Body of pancreas (tissue), 4 donors: ENCODE measurements at regions not wholly inside any gene's neighbourhood (a gene's known extent, or its start where the extent isn't known, plus 50 kb on each side); places are given as distances from the start of the nearest gene placed in this dataset.

Experiments used
- POLR2A ChIP-seq, 3 donors: fragments of 450-650 bp; IDR thresholded peaks; one replicate each; pipeline ENCODE4 v1.6.1; 2016; ENCODE audit warnings: antibody characterized with exemption in 3 of 3, mild to moderate bottlenecking in 2 of 3
- TF ChIP-seq, protein P1 (sequence below), 7 experiments: fragments of 450-650 bp in 4 of 7; fragments of 200-600 bp in 3 of 7; sonication (generic) in 3 of 7; IDR thresholded peaks; one replicate each; pipeline ENCODE4 v1.5.1; 2016 to 2019; ENCODE audit warnings: antibody characterized with exemption in 7 of 7

DNA sequence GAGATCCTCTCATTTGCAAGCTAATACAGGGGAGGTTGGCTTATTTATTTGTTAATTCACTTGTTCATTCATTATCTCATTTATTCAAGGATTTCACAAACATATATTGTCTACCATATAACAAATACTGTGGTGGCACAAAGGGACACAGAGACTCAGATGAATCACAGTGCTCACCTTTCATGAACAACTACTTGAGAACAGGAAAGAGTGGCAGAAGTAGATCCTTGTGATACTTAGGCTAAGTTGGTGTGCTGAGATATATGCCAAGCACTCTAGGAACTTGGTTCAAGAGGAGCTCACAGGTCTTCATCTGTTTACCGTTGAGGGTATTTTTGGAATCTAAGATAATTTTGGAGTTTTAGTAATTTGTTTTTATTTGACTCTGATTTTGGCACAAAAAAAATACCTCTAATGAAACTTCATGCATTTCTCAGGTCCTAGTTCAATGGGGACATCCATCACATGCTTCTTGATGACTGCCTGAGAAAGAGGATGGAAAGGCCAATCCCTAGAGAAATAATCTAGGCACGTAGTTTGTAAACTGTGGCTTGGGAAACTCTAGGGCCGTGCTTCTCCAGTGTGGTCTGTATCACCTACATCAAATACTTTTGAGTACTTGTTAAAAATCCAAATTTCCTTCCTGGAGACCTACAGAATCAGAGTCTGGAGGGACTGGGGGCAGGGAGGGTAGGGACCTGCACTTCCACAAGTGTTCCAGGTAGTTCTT is 113.3 kb downstream of the OSTF1 start:
- TF ChIP-seq, protein P1, sequence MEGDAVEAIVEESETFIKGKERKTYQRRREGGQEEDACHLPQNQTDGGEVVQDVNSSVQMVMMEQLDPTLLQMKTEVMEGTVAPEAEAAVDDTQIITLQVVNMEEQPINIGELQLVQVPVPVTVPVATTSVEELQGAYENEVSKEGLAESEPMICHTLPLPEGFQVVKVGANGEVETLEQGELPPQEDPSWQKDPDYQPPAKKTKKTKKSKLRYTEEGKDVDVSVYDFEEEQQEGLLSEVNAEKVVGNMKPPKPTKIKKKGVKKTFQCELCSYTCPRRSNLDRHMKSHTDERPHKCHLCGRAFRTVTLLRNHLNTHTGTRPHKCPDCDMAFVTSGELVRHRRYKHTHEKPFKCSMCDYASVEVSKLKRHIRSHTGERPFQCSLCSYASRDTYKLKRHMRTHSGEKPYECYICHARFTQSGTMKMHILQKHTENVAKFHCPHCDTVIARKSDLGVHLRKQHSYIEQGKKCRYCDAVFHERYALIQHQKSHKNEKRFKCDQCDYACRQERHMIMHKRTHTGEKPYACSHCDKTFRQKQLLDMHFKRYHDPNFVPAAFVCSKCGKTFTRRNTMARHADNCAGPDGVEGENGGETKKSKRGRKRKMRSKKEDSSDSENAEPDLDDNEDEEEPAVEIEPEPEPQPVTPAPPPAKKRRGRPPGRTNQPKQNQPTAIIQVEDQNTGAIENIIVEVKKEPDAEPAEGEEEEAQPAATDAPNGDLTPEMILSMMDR (IDR thresholded peaks at IDR 0.05), result no peak
- TF ChIP-seq POLR2A (IDR thresholded peaks at IDR 0.05), result no peak
